GM08714 (cell line): ENCODE measurements at regions not wholly inside any gene's neighbourhood (a gene's known extent, or its start where the extent isn't known, plus 50 kb on each side); places are given as distances from the start of the nearest gene placed in this dataset.

ENCODE experiments used
- H3K4me3 ChIP-seq: fragments of 200-500 bp; sonication (Bioruptor generic); 2 replicates; pipeline ENCODE4 v1.5.1; 2014; ENCODE audit warnings: mild to moderate bottlenecking, low read length, inconsistent platforms
- ZNF274 ChIP-seq: IDR thresholded peaks from 2 replicates; pipeline ENCODE4 v1.6.1; 2012; ENCODE audit warnings: mild to moderate bottlenecking, low read depth, low read length

DNA sequence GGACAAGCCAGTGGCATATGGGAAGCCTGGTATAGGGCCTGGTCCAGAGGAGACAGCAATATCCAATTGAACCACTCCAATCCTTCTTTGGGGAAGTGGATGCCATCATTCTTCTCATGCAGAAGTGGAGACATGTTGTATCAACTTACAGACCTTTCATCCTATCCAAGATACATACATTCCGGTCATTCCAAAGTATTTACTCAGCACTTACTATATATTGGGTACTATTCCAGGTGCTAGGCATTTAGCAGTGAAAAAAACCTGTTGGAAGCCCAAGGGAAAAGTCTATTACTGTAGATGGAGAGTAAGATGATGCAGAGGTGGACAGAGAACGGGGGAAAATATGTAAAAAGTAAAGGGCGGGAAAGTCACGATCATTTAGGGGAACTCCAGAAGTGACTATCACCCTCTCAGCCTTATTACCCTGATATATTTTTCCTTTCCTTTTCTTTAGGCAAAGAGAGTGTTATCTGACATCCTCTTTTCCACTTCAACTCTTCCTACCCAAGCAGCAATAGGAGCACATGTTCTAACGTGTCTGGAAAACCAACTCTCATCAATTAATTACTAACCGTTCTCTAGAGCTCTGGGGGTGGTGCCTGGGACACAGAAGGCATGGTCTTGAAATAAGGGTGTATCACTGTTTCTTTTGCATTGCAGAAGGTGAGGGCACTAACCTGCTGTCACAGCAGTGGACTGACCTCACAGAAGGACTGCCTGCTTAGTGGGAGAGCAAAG, 210.1 kb upstream of the MAF start:
- H3K4me3 ChIP-seq: no peak overlapping the region
- no peak for TF ChIP-seq ZNF274

DNA sequence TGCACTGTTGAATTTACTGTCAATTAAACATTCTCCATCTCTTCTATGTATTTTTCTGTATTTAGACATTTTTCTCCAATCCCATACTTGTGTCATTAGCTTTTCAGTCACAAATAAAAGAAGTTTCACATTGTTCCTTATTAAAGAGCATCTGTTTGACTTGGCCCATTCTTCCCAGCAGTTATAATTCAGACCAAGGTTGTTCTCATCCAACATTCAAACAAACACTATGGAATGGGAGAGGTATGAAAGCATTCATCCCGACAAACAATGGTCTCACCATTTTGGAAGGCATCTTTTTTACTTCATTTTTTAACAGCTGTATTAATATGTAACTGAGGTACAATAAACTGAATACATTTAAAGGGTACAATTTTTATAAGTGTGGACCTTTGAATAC, 208.8 kb upstream of the MAF start:
- H3K4me3 ChIP-seq: no peak overlapping the region
- no peak for TF ChIP-seq ZNF274

DNA sequence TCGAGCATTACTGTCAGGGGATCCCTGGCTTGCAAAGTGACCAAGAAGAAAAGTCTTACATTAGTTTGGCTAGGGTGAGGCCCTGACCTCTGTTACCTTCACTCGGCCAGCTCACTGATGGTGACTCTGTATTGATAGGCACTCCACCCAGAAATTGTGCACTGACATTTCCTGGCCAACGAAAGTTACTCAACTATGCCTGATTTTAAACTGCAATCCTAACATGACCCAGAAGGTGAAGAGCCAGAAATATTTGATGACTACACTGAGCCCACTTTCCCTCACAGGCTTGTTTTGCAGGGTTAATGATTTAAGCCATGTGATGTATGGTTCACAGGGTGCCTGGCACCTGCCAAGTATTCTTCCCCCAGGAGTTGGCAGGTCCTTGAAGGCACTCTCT, 208.2 kb upstream of the MAF start:
- TF ChIP-seq ZNF274: no peak

DNA sequence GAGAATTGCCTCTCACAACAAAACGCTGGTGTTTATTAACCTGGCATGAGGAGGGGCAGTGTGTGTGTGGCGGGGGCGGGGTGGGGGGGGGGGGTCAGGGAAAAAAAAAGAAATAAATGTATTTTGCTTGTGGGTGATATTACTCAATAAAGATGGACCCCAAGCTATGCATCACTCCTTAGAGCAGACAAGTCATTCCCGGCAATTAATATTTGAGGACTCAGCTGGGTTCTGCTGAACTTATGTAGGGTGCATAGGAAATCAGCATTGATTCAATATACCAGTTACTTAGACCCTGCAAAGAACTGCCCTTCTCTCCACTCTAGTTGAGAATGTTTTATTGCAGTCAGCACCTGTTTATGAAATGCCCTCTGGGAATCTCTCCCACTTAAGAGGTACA, 206.2 kb upstream of the MAF start:
- TF ChIP-seq ZNF274: no peak
- no peak overlapping the region for H3K4me3 ChIP-seq

More for the DNA sequence above, 208.2 kb upstream of the MAF start:
- no peak overlapping the region for H3K4me3 ChIP-seq

DNA sequence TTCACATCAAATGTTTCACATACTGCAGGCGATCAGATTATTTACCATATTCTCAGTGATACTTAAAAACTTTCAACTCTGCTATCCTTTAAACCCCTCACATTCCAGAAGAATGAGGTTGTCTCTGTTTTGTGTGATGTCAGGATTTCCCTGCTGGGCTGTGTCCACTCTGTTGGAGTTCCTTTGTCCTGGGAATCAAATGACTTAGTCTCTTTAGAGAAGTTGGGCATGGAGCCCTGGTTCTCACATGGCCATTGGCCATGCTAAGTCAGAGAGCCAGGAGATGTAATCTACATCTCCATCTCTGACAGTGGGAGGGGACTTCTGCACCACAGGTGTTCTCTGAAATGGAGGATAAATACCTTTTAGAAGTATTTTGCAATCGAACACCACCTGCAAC, 205.1 kb upstream of the MAF start:
- H3K4me3 ChIP-seq: no peak overlapping the region
- TF ChIP-seq ZNF274: no peak

DNA sequence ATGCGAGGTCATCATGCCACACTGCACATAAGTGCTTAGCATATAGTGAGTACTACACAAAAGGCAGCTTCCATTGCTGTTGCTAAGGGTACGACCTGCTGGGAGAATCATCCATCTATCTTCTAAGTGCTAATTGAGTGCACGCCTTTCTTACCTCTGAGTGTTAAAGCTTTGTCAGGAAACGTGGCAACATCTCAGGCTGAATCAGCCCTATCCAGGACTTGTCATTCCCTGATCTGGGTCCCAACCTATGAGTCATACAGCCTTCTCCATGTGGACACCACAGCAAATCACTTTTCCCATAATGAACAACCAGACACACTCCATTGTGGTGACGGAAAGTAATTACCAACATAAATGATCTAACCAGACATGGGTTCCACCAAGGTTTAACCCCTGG, 201.1 kb upstream of the MAF start:
- TF ChIP-seq ZNF274: no peak
- no peak overlapping the region for H3K4me3 ChIP-seq

DNA sequence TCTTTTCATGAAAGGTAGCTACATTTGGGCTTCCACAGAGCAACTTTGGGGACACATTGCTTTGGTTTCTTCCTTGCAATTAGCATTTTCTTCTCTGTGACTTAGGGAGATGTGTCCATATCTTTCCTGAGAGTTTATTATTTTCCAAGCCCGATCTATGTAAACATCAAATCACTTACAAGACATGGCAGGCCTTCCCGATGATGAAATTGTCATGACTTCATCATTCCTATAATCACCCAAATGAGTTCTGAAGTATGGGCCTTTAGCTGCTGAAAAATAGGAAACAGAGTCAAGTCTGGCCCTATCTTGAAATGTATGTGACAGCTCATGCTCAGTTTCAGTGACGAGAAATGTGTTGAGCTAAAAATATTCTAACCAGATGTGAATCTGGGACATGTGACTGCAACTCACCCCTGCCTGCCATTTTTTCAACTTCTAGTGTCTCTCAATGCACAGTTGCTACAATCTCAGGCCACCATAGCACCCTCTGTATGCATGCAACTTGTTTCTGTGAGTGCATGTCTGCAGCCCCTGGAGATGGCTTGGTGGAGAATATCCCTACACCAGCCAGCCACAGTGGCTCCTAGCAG, 199.6 kb upstream of the MAF start:
- H3K4me3 ChIP-seq: no peak overlapping the region
- no peak for TF ChIP-seq ZNF274

DNA sequence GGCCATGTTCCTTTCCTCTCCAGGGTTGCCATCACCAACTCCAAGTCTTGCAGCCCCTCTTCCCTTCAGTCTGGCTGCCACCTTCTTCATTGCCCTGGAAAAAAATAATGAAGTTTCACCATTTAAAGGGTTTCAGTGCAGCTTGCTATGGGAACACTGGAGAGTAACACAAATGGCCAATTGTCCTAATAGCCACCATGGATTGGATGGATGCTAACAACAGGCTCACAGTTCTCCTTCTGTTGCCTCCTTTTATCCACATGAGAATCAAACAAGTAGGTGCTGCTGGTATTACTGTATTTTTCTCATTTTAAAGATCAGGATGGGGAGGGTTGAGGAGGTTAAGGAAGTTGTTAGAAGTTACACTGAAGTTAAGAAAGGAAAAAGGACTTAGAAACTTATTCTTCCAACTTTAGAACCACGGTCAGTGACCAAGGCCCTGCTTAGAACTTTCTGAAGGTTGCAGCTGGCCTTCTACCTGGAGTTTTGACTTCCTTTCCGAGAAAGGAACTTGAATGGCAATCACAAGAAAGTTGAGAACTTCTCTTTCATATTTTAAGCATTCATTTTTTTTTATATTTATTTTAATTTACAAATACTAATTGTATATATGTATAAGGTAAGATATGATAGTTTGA, 198.0 kb upstream of the MAF start:
- H3K4me3 ChIP-seq: no peak overlapping the region
- TF ChIP-seq ZNF274: no peak

DNA sequence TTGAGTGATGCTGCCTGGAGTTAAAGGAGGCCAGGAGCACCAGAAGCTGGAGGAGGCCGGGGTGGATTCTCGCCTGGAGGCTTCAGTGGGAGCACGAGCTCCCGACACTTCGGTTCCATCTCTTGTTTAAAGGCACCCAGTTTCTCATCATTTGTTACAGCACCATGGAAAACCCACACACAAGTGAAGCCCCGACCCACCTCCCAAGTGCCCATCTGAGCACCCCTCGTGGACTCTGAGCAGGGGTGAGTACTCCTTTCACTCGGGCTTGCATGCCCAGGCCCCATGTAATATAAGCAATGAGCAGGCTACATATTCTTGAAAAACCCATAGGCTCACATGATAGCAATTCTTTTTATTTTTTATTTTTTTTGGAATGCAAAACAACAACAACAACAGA, 196.9 kb upstream of the MAF start:
- TF ChIP-seq ZNF274: no peak
- no peak overlapping the region for H3K4me3 ChIP-seq

DNA sequence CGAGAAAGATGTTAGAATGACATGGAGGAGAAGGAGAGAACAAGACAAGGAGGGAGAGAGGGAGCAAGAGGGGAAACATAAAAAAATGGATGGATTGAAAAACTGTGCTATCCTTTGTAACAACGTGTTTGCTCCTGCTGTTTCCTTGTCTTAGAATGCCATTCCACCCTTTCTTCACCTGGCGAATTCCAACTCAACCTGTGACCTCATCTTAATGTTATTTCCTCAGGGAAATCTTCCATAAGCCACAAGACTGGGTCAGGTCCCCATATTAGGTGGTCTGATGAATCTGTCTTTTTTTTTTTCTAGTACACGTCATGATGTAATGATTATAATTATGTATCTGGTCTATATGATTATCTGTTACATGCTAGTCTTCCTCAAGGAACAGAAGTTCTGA, 195.0 kb upstream of the MAF start:
- TF ChIP-seq ZNF274: no peak
- H3K4me3 ChIP-seq: no peak overlapping the region

DNA sequence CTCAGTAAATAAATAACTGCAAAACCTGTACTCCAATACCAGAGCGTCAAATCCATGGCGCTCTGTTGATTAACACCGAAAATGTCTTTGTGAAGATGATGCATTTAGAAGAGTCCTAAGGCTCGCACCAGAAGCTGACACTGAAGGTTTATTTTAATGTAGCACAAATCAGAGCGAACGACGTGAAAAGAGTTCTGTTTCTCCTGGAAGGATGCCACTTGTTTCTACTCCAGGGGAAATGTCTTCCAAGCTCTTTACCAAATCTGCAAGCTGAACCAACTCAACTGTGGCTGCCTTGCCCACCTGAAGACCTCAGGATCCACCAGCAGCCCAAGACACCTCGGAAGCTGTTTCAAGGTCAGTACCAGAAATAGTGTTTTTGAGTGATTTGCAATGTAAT, 194.4 kb upstream of the MAF start:
- no peak for TF ChIP-seq ZNF274
- no peak overlapping the region for H3K4me3 ChIP-seq

DNA sequence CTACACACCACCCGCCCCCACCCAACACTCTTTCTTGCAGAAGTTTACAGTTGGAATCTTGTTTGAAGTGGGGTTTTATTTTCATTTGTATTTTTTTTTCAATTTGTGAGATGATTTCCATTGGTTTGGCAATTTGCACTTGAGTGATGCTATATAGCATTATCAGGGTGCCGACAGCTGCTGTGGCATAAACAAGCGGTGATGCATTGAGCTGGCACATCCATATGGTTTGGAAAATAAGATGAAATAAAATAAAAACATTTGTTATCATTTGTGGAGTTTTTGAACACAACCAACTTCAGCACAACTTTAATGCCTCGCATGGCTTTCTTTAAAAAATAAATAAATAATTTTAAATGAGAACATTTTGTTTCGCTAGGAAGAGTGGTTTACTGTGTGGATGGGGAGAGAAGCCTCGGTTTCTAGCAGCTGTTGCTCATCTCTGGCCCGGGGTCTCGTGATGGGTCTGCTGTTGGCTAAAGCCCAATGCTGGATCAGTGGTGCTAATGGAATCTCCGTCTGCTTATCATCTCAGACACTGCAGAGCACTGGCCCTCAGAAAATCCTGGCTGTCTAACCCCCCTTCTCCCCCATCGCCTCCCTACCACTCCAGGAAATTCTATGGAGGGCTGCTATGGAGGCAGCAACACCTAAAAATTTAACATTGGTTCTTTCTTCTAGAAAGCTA, 192.3 kb upstream of the MAF start:
- TF ChIP-seq ZNF274: no peak
- no peak overlapping the region for H3K4me3 ChIP-seq

DNA sequence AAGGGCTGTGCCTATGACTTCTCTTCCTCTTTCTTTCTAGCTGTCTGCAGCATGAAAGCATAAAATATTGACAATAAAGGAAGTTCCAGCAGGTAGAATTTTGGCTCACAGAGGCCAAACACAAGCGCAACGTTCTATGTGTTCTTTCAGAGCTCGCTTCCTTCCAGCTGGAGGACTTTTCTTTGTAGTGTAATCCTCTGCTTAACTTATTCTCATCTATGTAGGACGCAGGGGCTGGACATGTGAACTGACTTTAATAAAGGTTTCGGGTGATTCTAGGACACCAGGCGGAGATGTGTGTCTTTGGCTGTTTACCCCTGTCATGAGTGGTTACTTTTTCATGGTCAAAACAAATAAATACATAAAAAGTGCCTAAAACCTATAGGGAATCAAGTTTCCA, 191.5 kb upstream of the MAF start:
- H3K4me3 ChIP-seq: no peak overlapping the region
- TF ChIP-seq ZNF274: no peak

DNA sequence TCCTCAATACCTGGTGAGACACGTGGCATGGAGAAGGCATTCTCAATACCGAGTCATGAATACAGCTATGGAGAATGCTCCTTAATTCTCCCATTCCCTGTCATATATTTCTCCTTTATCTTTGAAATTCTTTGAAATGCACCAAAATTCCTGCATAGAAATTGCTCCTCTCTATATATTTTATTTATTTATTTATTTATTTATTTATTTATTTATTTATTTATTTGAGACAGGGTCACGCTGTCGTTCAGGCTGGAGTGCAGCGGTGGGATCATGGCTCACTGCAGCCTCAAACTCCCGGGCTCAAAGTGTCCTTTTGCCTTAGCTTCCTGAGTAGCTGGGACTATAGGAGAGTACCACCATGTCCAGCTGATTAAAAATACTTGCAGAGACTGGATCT, 190.3 kb upstream of the MAF start:
- TF ChIP-seq ZNF274: no peak
- no peak overlapping the region for H3K4me3 ChIP-seq

DNA sequence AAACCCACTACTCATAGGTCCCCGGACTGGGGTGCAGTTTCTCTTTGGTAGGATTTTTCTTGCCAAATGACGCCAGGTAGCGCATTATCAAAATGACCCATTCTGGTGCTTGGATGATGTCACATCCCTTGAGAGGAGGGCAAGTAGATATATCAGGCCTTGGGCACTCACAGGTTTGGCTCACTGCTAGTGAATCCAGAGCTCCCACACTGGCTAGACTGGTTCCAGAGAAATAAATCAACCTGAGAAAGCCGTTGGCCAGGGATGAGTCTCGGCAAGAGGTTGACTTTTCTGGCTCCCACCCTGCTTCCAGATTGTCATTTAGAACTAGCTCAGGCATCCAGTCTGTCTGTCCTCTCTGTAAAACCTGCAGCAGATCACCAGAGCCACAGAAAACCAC, 188.4 kb upstream of the MAF start:
- TF ChIP-seq ZNF274: no peak
- no peak overlapping the region for H3K4me3 ChIP-seq
